A549 (cell line): ENCODE measurements at regions not wholly inside any gene's neighbourhood (a gene's known extent, or its start where the extent isn't known, plus 50 kb on each side); places are given as distances from the start of the nearest gene placed in this dataset.
"Not testable (repeated sequence)": the region's sequence is repeated elsewhere in the genome, so short reads cannot be mapped to it uniquely, and the experiment has no call there.

Source experiments
- ATAC-seq, 2 experiments: fragments of 200-7000 bp in 1 of 2; fragments of >200 bp in 1 of 2; cut with Nextera tagmentation in 1 of 2; cut with Tn5 transposase in 1 of 2; 3 replicates each; pipeline versions ENCODE4 v1.8.0 to v1.9.1; 2018 to 2020; ENCODE audit warnings: mild to moderate bottlenecking in 1 of 2, moderate library complexity in 1 of 2
- CTCF ChIA-PET: fragments of 300-600 bp; sonication (Branson Sonifier 250); formaldehyde crosslinking; extraction: SDS; loops from one replicate; lab custom pipeline; 2021; ENCODE audit warnings: antibody characterized with exemption, inconsistent platforms; lab: Yijun Ruan, JAX
- POLR2A ChIA-PET: fragments of 350-600 bp; formaldehyde crosslinking; extraction: SDS; loops from one replicate; lab custom pipeline; 2021; ENCODE audit warnings: antibody characterized with exemption, inconsistent platforms; lab: Yijun Ruan, JAX
- DNase-seq, 2 experiments: peaks; one replicate each; pipeline versions ENCODE4 v3.0.0 to v3.0.0-alpha.2; 2011 to 2016; ENCODE audit warnings: low read depth in 1 of 2, low spot score in 1 of 2
- FAIRE-seq: peaks from 2 replicates; lab custom pipeline; 2011; peaks lifted over from hg19 to GRCh38; lab: Jason Lieb, UNC
- H3K27ac ChIP-seq, 2 experiments: fragments of >200 bp; sonication (Bioruptor Twin); formaldehyde crosslinking; 3 replicates each; pipeline ENCODE4 v1.5.1; 2016 to 2017
- H3K4me1 ChIP-seq: fragments of >200 bp; sonication (Bioruptor Twin); formaldehyde crosslinking; 3 replicates; pipeline ENCODE4 v1.6.1; 2016
- H3K4me2 ChIP-seq: fragments of >200 bp; sonication (Bioruptor Twin); formaldehyde crosslinking; 3 replicates; pipeline ENCODE4 v1.6.1; 2016
- H3K4me3 ChIP-seq: fragments of >200 bp; sonication (Bioruptor Twin); formaldehyde crosslinking; 3 replicates; pipeline ENCODE4 v1.5.1; 2016
- H3K9me3 ChIP-seq: fragments of >200 bp; sonication (Bioruptor Twin); formaldehyde crosslinking; 3 replicates; pipeline ENCODE4 v1.6.1; 2016
- CHD4 ChIP-seq: fragments of 200-600 bp; sonication (generic); IDR thresholded peaks from 2 replicates; pipeline ENCODE4 v1.6.1; 2016; ENCODE audit warnings: antibody characterized with exemption, mild to moderate bottlenecking, borderline replicate concordance
- EHF ChIP-seq: fragments of 250-450 bp; sonication (Bioruptor Pico); IDR thresholded peaks from 2 replicates; pipeline ENCODE4 v1.5.0; 2020; ENCODE audit warnings: mild to moderate bottlenecking
- EHMT2 ChIP-seq: fragments of 200-600 bp; sonication (generic); IDR thresholded peaks from 2 replicates; pipeline ENCODE4 v1.6.1; 2016; ENCODE audit warnings: antibody characterized with exemption, low read depth, mild to moderate bottlenecking, moderate library complexity
- HEYL ChIP-seq: fragments of 250-450 bp; sonication (Bioruptor Pico); IDR thresholded peaks from 2 replicates; pipeline ENCODE4 v1.8.0; 2021; ENCODE audit warnings: mild to moderate bottlenecking, moderate library complexity
- HOXB13 ChIP-seq: fragments of 250-450 bp; sonication (Bioruptor Pico); IDR thresholded peaks from 2 replicates; pipeline ENCODE4 v1.5.0; 2020; ENCODE audit warnings: low read depth, mild to moderate bottlenecking, moderate library complexity
- JUNB ChIP-seq: fragments of >200 bp; sonication (Bioruptor Twin); formaldehyde crosslinking; IDR thresholded peaks from 2 replicates; pipeline ENCODE4 v1.6.1; 2016
- NPAS2 ChIP-seq: fragments of 250-450 bp; sonication (Bioruptor Pico); IDR thresholded peaks from 2 replicates; pipeline ENCODE4 v1.8.0; 2022; ENCODE audit warnings: mild to moderate bottlenecking, moderate library complexity, borderline replicate concordance
- RAD21 ChIP-seq, 2 experiments: fragments of >200 bp in 1 of 2; sonication (Bioruptor Twin) in 1 of 2; formaldehyde crosslinking in 1 of 2; IDR thresholded peaks in 1 of 2; conservative IDR thresholded peaks in 1 of 2; 2 replicates in 1 of 2; 3 replicates in 1 of 2; pipeline ENCODE4 v1.6.1; 2012 to 2018; ENCODE audit warnings: inconsistent platforms in 1 of 2
- RARB ChIP-seq: fragments of 250-450 bp; sonication (Bioruptor Pico); IDR thresholded peaks from 2 replicates; pipeline ENCODE4 v1.8.0; 2021; ENCODE audit warnings: mild to moderate bottlenecking, moderate library complexity
- SMC3 ChIP-seq: fragments of >200 bp; sonication (Bioruptor Twin); formaldehyde crosslinking; IDR thresholded peaks from 3 replicates; pipeline ENCODE4 v1.6.1; 2018; ENCODE audit warnings: inconsistent platforms
- TP53 ChIP-seq: fragments of 250-450 bp; sonication (Bioruptor Pico); IDR thresholded peaks from 2 replicates; pipeline ENCODE4 v1.5.0; 2021; ENCODE audit warnings: mild to moderate bottlenecking, moderate library complexity
- ZFP36 ChIP-seq: fragments of 450-650 bp; IDR thresholded peaks from 2 replicates; pipeline ENCODE4 v1.6.1; 2014; ENCODE audit warnings: borderline replicate concordance; ENCODE audit not compliant: partially characterized antibody
- ZSCAN20 ChIP-seq: fragments of 250-450 bp; sonication (Bioruptor Pico); IDR thresholded peaks from 2 replicates; pipeline ENCODE4 v1.8.0; 2022; ENCODE audit warnings: mild to moderate bottlenecking, moderate library complexity
- WGBS: methylation state at CpG from one replicate; pipeline ENCODE4 v1.1.6; 2017; ENCODE audit errors: missing lambda C conversion rate; 5-methylcytosine and 5-hydroxymethylcytosine counted together
- TF ChIP-seq, protein P1 (sequence below): fragments of 200-600 bp; sonication (generic); IDR thresholded peaks from 2 replicates; pipeline ENCODE4 v1.6.1; 2016; ENCODE audit warnings: antibody characterized with exemption, mild to moderate bottlenecking, moderate library complexity
- TF ChIP-seq, protein P2 (sequence below): fragments of >200 bp; sonication (Bioruptor Twin); formaldehyde crosslinking; IDR thresholded peaks from 3 replicates; pipeline ENCODE4 v1.6.1; 2016
- TF ChIP-seq, protein P3 (sequence below): fragments of >200 bp; sonication (Bioruptor Twin); formaldehyde crosslinking; IDR thresholded peaks from 2 replicates; pipeline ENCODE4 v1.6.1; 2016
- TF ChIP-seq, protein P4 (sequence below): fragments of 250-450 bp; sonication (Bioruptor Pico); IDR thresholded peaks from 2 replicates; pipeline ENCODE4 v1.5.0; 2021; ENCODE audit warnings: mild to moderate bottlenecking, moderate library complexity, borderline replicate concordance

DNA sequence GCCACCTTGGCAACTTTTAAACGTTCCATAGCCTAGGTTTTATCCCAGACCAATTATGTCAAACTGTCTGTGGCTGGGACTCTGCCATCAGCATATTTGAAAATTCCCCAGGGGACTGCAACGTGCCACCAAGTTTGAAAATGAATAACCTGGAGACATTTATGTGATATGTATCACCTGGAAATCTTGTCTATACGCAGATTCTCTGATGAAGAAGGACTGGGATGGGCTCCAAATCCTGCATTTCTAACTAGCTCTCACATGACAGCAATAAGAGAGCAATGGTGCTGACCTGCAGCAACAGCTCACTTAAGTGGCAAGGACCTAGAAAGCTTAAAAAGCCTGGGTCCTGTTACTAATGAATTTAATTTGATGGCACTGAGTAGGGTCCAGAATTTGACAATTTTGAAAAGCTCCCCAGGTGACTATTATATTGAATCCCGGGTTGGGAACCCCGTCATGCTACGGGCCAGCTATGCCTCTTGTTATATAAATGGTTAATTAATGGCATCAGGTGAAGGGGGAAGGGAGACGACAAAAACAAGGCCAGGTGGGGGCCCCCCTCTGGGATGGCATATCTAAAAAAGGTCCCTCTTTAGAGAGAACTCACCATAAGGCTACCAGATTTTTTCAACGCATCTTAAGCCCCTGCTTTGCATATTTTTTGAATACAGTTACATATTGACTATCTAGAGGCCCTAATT is 213.7 kb downstream of the ZIC5 start (continued):
- TF ChIP-seq, protein P1, sequence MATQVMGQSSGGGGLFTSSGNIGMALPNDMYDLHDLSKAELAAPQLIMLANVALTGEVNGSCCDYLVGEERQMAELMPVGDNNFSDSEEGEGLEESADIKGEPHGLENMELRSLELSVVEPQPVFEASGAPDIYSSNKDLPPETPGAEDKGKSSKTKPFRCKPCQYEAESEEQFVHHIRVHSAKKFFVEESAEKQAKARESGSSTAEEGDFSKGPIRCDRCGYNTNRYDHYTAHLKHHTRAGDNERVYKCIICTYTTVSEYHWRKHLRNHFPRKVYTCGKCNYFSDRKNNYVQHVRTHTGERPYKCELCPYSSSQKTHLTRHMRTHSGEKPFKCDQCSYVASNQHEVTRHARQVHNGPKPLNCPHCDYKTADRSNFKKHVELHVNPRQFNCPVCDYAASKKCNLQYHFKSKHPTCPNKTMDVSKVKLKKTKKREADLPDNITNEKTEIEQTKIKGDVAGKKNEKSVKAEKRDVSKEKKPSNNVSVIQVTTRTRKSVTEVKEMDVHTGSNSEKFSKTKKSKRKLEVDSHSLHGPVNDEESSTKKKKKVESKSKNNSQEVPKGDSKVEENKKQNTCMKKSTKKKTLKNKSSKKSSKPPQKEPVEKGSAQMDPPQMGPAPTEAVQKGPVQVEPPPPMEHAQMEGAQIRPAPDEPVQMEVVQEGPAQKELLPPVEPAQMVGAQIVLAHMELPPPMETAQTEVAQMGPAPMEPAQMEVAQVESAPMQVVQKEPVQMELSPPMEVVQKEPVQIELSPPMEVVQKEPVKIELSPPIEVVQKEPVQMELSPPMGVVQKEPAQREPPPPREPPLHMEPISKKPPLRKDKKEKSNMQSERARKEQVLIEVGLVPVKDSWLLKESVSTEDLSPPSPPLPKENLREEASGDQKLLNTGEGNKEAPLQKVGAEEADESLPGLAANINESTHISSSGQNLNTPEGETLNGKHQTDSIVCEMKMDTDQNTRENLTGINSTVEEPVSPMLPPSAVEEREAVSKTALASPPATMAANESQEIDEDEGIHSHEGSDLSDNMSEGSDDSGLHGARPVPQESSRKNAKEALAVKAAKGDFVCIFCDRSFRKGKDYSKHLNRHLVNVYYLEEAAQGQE = no peak
- TF ChIP-seq CHD4 = no peak
- TF ChIP-seq, protein P2, sequence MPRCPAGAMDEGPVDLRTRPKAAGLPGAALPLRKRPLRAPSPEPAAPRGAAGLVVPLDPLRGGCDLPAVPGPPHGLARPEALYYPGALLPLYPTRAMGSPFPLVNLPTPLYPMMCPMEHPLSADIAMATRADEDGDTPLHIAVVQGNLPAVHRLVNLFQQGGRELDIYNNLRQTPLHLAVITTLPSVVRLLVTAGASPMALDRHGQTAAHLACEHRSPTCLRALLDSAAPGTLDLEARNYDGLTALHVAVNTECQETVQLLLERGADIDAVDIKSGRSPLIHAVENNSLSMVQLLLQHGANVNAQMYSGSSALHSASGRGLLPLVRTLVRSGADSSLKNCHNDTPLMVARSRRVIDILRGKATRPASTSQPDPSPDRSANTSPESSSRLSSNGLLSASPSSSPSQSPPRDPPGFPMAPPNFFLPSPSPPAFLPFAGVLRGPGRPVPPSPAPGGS = no peak
- no peak for TF ChIP-seq RARB
- no peak for TF ChIP-seq TP53 (CRISPR knock-in tag)
- no peak for TF ChIP-seq NPAS2
- no peak for TF ChIP-seq RAD21 (conservative IDR thresholded peaks at IDR 0.05 in 1 of 2, IDR thresholded peaks at IDR 0.05 in 1 of 2)
- TF ChIP-seq HEYL (CRISPR knock-in tag) = no peak
- TF ChIP-seq SMC3 = no peak
- TF ChIP-seq, all 56 proteins: peak for 0

DNA sequence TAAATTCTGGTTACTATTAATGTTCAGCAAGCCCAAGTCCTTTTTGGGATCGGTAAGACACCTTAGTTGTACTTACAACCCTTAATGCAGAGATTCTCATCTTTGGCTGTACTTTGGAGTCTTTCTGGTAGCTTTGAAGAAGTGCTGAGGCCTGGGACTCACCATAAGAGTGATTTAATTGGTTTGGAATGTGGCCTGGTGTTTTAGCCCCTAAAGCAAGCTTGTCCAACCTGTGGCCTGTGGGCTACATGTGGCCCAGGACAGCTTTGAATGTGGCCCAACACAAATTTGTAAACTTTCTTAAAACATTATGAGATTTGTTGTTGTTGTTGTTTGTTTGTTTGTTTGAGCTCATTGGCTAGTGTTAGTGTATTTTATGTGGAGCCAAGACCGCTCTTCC is 215.3 kb downstream of the ZIC5 start:
- FAIRE-seq = no peak
- POLR2A ChIA-PET = no interaction called here
- Histone ChIP-seq H3K4me2 (no peak overlapping the region), H3K4me3 (no peak overlapping the region), H3K27ac (no peak overlapping the region), H3K4me1 (no peaks in the 10 kb centered on the region), H3K9me3 (peaks cover 2% of the 10 kb centered on the region; the same call in 1 of the 3 replicates)
- CTCF ChIA-PET = interaction anchor here (0.8 to 1.5 kb wide), 3 partner anchors 10 to 1554 kb away, joined by 3 read pairs; no protein-coding TSS in a partner anchor
- no peak for ATAC-seq
- no peak for DNase-seq
- 56% methylated on average over 2 of the region's 2 CpGs for WGBS
- TF ChIP-seq, protein P1 = no peak
- TF ChIP-seq SMC3 (no peak), ZFP36 (no peak), HOXB13 (no peak), JUNB (no peak), ZSCAN20 (CRISPR knock-in tag) (no peak), EHMT2 (no peak), EHF (CRISPR knock-in tag) (no peak)
- TF ChIP-seq, protein P3, sequence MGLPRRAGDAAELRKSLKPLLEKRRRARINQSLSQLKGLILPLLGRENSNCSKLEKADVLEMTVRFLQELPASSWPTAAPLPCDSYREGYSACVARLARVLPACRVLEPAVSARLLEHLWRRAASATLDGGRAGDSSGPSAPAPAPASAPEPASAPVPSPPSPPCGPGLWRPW = no peak
- TF ChIP-seq, protein P4, sequence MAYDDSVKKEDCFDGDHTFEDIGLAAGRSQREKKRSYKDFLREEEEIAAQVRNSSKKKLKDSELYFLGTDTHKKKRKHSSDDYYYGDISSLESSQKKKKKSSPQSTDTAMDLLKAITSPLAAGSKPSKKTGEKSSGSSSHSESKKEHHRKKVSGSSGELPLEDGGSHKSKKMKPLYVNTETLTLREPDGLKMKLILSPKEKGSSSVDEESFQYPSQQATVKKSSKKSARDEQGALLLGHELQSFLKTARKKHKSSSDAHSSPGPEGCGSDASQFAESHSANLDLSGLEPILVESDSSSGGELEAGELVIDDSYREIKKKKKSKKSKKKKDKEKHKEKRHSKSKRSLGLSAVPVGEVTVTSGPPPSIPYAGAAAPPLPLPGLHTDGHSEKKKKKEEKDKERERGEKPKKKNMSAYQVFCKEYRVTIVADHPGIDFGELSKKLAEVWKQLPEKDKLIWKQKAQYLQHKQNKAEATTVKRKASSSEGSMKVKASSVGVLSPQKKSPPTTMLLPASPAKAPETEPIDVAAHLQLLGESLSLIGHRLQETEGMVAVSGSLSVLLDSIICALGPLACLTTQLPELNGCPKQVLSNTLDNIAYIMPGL (CRISPR knock-in tag) = no peak

DNA sequence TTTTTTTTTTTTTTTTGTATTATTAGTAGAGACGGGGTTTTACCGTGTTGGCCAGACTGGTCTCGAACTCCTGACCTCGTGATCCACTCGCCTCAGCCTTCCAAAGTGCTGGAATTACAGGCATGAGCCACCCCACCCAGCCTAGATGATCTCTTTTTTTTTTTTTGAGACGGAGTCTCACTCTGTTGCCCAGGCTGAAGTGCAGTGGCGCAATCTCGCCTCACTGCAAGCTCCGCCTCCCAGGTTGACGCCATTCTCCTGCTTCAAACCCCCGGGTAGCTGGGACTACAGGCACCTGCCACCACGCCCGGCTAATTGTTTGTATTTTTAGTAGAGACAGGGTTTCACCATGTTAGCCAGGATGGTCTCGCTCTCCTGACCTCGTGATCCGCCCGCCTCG is 216.8 kb downstream of the ZIC5 start:
- H3K4me3 ChIP-seq, CTCF ChIA-PET, DNase-seq, H3K4me2 ChIP-seq, FAIRE-seq, H3K9me3 ChIP-seq, H3K27ac ChIP-seq, ATAC-seq, H3K4me1 ChIP-seq, POLR2A ChIA-PET: not testable (repeated sequence)
- 90% methylated on average over 17 of the region's 18 CpGs for WGBS
